SJSA1 (cell line): ENCODE measurements at regions not wholly inside any gene's neighbourhood (a gene's known extent, or its start where the extent isn't known, plus 50 kb on each side); places are given as distances from the start of the nearest gene placed in this dataset.

Source experiments
- DNase-seq, 2 experiments: peaks; one replicate each; pipeline ENCODE4 v3.0.0-alpha.2; 2015 to 2020; ENCODE audit warnings: low spot score in 2 of 2, low read depth in 1 of 2
- H3K27ac ChIP-seq: fragments of 250-450 bp; sonication (Bioruptor Pico); 2 replicates; pipeline ENCODE4 v1.5.1; 2020; ENCODE audit warnings: mild to moderate bottlenecking, moderate library complexity
- H3K27me3 ChIP-seq: fragments of 250-450 bp; sonication (Bioruptor Pico); replicated peaks from 2 replicates; pipeline ENCODE4 v1.5.1; 2020; ENCODE audit warnings: mild to moderate bottlenecking, moderate library complexity
- H3K36me3 ChIP-seq: fragments of 250-450 bp; sonication (Bioruptor Pico); 2 replicates; pipeline ENCODE4 v1.5.1; 2020; ENCODE audit warnings: mild to moderate bottlenecking
- H3K4me1 ChIP-seq: fragments of 250-450 bp; sonication (Bioruptor Pico); replicated peaks from 2 replicates; pipeline ENCODE4 v1.6.1; 2021; ENCODE audit warnings: mild to moderate bottlenecking
- H3K4me3 ChIP-seq: fragments of 250-450 bp; sonication (Bioruptor Pico); 2 replicates; pipeline ENCODE4 v1.5.1; 2020; ENCODE audit warnings: mild to moderate bottlenecking
- H3K9me3 ChIP-seq: fragments of 250-450 bp; sonication (Bioruptor Pico); replicated peaks from 2 replicates; pipeline ENCODE4 v1.5.1; 2020; ENCODE audit warnings: mild to moderate bottlenecking

DNA sequence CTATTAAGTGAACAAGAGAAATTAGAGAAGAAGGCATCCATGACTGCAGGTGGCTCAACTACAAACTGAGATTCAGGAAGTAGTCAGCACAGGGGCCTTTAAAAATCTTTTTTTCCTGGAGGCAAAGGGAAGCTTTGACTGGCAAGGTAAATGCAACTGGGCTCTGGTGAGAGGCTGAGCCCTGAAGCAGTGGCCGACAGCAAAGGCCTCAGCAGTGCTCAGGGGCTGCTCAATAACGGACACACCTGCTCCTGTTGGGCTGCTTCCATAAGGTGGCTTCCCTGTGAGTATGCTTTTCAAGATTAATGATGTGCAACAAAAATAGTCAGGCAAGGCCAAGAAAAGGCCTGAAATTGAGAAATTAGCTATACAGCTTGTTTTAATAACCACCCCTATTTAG, 134.2 kb upstream of the RGMB start:
- Histone ChIP-seq H3K36me3 (no peaks in the 10 kb centered on the region), H3K4me1 (no peaks in the 10 kb centered on the region), H3K27ac (no peak overlapping the region), H3K4me3 (no peak overlapping the region), H3K9me3 (no peaks in the 10 kb centered on the region), H3K27me3 (no peaks in the 10 kb centered on the region)
- no peak for DNase-seq

DNA sequence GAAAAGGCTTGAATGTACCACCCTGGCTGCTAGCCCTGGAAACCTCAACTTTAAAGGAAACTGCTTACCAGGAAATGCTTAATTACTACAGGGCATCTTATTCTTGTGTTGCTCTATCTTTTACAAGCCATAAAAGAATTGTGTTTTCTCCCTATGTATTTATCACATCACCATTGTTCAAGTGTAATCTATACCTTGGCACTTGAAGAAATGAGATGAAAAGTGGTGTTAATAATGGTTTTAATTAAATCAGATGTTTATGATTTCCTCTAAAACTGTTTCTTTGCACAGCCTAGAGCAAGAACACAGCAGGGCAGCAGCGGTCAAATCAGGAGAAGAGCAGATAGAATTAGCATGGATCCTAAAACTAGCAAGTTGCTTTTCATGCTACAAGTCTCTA, 131.8 kb upstream of the RGMB start:
- no peaks in the 10 kb centered on the region for H3K27me3 ChIP-seq
- H3K27ac ChIP-seq = no peak overlapping the region
- no peaks in the 10 kb centered on the region for H3K9me3 ChIP-seq
- no peaks in the 10 kb centered on the region for H3K36me3 ChIP-seq
- no peak overlapping the region for H3K4me3 ChIP-seq
- DNase-seq = no peak
- H3K4me1 ChIP-seq = no peaks in the 10 kb centered on the region

DNA sequence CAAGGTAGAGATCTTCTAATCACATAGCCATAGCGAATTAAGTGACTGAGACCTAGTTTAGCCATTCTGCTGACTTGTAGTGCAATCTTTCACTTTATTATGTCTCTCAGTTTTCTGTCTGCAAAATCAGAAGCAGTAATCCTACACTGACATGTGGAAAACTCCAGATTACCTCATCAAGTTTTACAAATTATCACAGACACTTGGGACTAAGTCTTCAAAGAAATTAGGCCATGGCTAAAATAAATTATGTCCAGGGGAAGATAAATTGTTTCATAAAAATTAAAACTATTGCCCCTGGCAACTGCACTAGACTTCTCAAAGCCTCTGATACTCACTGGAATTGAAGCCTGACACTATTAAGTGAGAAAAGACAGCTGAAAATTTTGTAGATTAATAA, 129.9 kb upstream of the RGMB start:
- Histone ChIP-seq H3K9me3 (no peaks in the 10 kb centered on the region), H3K4me3 (no peak overlapping the region), H3K27ac (no peak overlapping the region), H3K36me3 (no peaks in the 10 kb centered on the region), H3K27me3 (no peaks in the 10 kb centered on the region), H3K4me1 (no peaks in the 10 kb centered on the region)
- no peak for DNase-seq

DNA sequence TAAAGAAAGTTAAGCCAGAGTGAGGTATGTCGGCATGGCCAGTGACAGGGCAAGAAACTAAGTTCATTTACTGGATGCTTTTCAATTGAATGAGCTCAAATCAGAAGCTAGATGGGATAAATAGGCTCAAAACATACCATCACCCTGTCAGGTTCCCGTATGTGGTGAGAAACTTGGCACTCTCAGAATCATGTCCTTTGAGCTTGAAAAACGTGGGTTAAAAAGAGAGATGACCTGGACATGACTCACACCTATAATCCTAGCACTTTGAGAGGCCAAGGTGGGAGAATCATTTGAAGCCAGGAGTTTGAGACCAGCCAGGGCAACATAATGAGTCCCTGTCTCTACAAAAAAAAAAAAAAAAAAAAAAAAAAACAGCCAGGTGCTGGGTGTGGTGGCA, 121.7 kb upstream of the RGMB start:
- no peaks in the 10 kb centered on the region for H3K36me3 ChIP-seq
- H3K4me3 ChIP-seq = no peak overlapping the region
- H3K4me1 ChIP-seq = no peaks in the 10 kb centered on the region
- H3K27ac ChIP-seq = no peak overlapping the region
- no peaks in the 10 kb centered on the region for H3K27me3 ChIP-seq
- no peak for DNase-seq
- no peaks in the 10 kb centered on the region for H3K9me3 ChIP-seq

DNA sequence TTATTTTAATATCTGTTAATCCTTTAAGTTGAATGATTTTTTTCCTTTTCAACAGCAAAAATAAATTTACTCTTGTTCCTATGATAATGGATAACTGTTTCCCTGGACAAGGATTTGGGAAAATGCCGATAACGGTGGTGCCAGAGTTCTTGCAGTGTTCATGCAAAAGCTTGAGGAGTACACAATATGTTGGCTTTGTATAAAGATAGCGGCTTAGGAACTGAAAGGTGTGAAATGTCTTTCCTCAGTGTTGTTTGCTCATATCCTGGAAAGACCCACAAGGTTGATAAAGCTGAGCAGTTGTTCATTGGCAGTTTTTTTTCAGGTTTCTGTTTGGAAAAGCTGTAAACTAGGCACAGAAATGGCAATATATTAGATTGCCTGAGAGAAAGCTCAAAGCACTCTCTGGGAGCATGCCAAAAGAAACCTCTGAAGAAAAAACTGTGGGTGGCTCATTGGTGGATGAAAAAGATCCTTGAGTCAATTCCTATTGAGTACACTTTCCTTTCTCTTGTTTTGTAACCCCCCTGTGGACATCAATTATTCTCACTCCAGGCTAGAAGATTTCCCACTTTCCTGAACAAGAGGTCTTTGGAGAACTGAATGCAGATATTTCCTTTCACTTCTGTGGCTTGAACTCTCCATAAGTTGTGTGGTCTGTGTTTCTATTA, 117.2 kb upstream of the RGMB start:
- no peaks in the 10 kb centered on the region for H3K9me3 ChIP-seq
- H3K4me1 ChIP-seq = no peaks in the 10 kb centered on the region
- H3K4me3 ChIP-seq = no peak overlapping the region
- no peaks in the 10 kb centered on the region for H3K36me3 ChIP-seq
- DNase-seq = no peak
- no peak overlapping the region for H3K27ac ChIP-seq
- H3K27me3 ChIP-seq = no peaks in the 10 kb centered on the region

DNA sequence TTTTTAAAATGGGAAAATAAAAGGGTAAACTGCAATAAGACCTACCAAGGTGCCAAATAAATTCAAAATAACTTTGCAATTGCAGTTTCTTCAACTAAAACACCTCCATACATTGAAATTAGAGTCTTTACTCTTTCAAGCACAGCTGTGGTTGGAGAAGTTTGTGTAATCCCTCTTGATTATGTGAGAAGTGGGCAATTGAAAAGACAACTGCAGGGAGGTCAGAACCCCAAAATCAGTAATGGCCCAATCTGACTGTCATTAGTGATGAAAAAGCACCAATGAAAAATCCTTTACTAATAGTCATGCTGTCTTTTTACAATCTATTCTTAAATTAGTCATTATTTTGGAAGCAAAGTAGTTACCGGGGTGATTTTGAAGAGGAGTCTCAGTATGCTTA, 116.7 kb upstream of the RGMB start:
- Histone ChIP-seq H3K4me1 (no peaks in the 10 kb centered on the region), H3K4me3 (no peak overlapping the region), H3K36me3 (no peaks in the 10 kb centered on the region), H3K27ac (no peak overlapping the region), H3K27me3 (no peaks in the 10 kb centered on the region), H3K9me3 (no peaks in the 10 kb centered on the region)
- DNase-seq = no peak

- Histone ChIP-seq H3K27me3 (no peaks in the 10 kb centered on the region), H3K27ac (no peak overlapping the region), H3K4me1 (no peaks in the 10 kb centered on the region), H3K4me3 (no peak overlapping the region), H3K36me3 (no peaks in the 10 kb centered on the region), H3K9me3 (no peaks in the 10 kb centered on the region)
- no peak for DNase-seq
These were observed 115.9 kb upstream of the RGMB start for GRCh38 chr5:98657559-98657958.

DNA sequence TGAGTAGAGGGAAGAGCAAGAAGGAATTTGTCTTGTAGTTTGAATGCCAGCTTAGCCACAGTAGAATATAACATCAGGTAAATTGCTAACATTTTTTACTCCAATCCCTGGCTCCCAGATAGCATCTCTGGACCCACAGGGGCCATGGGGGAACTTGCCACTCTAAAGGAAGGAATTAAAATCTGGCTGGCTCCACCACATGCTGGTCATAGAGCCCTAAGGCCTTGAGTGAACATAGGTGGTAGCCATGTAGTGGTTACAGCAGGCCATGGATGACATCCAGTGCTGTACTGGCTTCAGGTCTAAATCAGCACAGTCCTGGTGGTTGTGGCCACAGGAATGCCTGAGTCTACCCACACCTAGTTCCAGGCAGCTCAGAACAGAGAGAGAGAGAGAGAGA, 109.9 kb upstream of the RGMB start:
- Histone ChIP-seq H3K27ac (no peak overlapping the region), H3K27me3 (no peaks in the 10 kb centered on the region), H3K36me3 (no peaks in the 10 kb centered on the region), H3K4me3 (no peak overlapping the region), H3K4me1 (no peaks in the 10 kb centered on the region), H3K9me3 (no peaks in the 10 kb centered on the region)
- no peak for DNase-seq

GRCh38 chr5:98664736-98665135, 108.7 kb upstream of the RGMB start:
- Histone ChIP-seq H3K27ac (no peak overlapping the region), H3K27me3 (no peaks in the 10 kb centered on the region), H3K36me3 (no peaks in the 10 kb centered on the region), H3K4me1 (no peaks in the 10 kb centered on the region), H3K4me3 (no peak overlapping the region), H3K9me3 (no peaks in the 10 kb centered on the region)
- DNase-seq = no peak

DNA sequence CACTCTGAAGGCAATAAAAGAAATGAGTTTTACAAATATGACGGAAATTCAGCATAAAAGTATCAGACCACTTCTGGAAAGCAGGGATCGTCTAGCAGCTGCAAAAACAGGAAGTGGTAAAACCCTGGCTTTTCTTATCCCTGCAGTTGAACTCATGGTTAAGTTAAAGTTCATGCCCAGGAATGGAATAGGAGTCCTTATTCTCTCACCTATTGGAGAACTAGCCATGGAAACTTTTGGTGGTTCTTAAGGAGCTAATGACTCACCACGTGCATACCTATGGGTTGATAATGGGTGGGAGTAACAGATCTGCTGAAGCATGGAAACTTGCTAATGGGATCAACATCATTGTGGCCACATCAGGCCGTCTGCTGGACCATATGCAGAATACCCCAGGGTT, 93.5 kb upstream of the RGMB start:
- Histone ChIP-seq H3K27me3 (no peaks in the 10 kb centered on the region), H3K4me3 (no peak overlapping the region), H3K36me3 (no peaks in the 10 kb centered on the region), H3K4me1 (no peaks in the 10 kb centered on the region), H3K27ac (no peak overlapping the region), H3K9me3 (peaks cover 4% of the 10 kb centered on the region; the same call in 1 of the 2 replicates)
- DNase-seq = no peak

DNA sequence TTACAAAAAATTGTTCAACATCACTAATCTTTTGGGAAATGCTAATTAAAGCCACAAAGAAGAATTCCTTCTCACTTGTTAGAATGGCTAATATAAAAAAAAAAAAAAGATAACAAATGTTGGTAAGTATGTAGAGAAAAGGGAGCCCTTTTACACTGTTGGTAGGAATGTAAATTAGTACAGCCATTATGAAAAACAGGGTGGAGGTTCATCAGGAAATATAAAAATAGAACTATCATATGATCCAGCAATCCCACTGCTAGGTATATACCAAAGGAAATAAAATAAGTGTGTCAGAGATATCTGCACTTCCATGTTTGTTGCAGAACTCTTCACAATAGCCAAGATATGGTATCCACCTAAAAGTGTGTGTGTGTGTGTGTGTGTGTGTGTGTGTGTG, 83.5 kb upstream of the RGMB start:
- Histone ChIP-seq H3K4me3 (no peak overlapping the region), H3K36me3 (no peaks in the 10 kb centered on the region), H3K9me3 (peaks cover 2% of the 10 kb centered on the region; the same call in 1 of the 2 replicates), H3K27me3 (no peaks in the 10 kb centered on the region), H3K4me1 (no peaks in the 10 kb centered on the region), H3K27ac (no peak overlapping the region)
- DNase-seq = no peak

- Histone ChIP-seq H3K4me3 (no peak overlapping the region), H3K27ac (no peak overlapping the region), H3K36me3 (no peaks in the 10 kb centered on the region), H3K9me3 (peaks cover 2% of the 10 kb centered on the region; the same call in 1 of the 2 replicates), H3K4me1 (no peaks in the 10 kb centered on the region), H3K27me3 (no peaks in the 10 kb centered on the region)
- no peak for DNase-seq
These were observed 78.6 kb upstream of the RGMB start for GRCh38 chr5:98694902-98695301.

- no peak overlapping the region for H3K4me3 ChIP-seq
- no peaks in the 10 kb centered on the region for H3K27me3 ChIP-seq
- H3K9me3 ChIP-seq = peaks cover 4% of the 10 kb centered on the region; the same call in 1 of the 2 replicates
- DNase-seq = no peak
- H3K36me3 ChIP-seq = no peaks in the 10 kb centered on the region
- H3K4me1 ChIP-seq = no peaks in the 10 kb centered on the region
- no peak overlapping the region for H3K27ac ChIP-seq
These were observed 75.1 kb upstream of the RGMB start for GRCh38 chr5:98698359-98698758.

DNA sequence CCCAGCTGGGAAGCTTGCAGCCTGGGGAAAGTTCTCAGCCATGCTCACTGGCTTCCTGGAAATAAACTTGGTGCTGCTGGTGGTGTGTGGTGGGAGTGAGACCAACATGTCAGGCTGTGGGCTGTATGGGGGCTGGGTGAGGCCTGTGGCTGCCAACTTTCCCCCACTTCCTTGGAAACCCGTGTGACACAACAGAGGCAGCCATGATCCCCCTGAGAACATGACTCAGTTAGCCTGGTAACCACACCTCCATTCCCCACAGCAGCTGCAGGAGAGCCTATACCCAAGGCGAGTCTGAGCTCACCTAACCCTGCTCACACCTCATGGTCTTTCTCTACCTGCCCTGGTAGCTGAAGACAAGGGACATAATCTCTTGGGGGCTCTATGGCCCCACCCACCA, 72.7 kb upstream of the RGMB start:
- Histone ChIP-seq H3K9me3 (peaks cover 4% of the 10 kb centered on the region), H3K4me1 (no peaks in the 10 kb centered on the region), H3K36me3 (no peaks in the 10 kb centered on the region), H3K4me3 (no peak overlapping the region), H3K27ac (no peak overlapping the region), H3K27me3 (no peaks in the 10 kb centered on the region)
- no peak for DNase-seq

GRCh38 chr5:98705841-98706240, 67.6 kb upstream of the RGMB start:
- no peaks in the 10 kb centered on the region for H3K36me3 ChIP-seq

More at GRCh38 chr5:98705841-98706240, 67.6 kb upstream of the RGMB start:
- DNase-seq = no peak
- Histone ChIP-seq H3K9me3 (peaks cover 4% of the 10 kb centered on the region), H3K4me1 (no peaks in the 10 kb centered on the region), H3K27me3 (no peaks in the 10 kb centered on the region), H3K27ac (no peak overlapping the region), H3K4me3 (no peak overlapping the region)
